ENCODE measurements at regions not wholly inside any gene's neighbourhood (a gene's known extent, or its start where the extent isn't known, plus 50 kb on each side); places are given as distances from the start of the nearest gene placed in this dataset.

DNA sequence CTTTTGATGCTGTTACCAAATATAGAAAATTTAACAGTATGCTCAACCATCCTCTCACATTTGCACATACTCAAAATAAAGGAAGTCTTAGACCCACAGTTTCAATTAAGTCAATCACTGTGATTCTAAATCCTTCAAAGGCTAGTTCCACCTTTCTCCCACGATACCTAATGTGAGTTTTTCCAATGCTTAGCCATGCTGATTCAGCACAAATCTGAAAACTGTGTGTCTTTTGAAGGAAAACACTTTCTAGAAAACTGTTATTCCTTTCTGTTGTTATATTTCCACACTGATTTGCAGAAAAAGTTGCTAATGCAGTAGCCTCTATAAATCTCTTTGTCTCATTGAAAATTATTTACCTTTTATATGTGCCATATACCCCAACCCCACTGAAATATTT lies 645.7 kb downstream of the PRR16 start:
- no peak for TF ChIP-seq EZH2 (IDR thresholded peaks at IDR 0.05; ENCODE audit: low read depth)
- TF ChIP-seq, protein P1, sequence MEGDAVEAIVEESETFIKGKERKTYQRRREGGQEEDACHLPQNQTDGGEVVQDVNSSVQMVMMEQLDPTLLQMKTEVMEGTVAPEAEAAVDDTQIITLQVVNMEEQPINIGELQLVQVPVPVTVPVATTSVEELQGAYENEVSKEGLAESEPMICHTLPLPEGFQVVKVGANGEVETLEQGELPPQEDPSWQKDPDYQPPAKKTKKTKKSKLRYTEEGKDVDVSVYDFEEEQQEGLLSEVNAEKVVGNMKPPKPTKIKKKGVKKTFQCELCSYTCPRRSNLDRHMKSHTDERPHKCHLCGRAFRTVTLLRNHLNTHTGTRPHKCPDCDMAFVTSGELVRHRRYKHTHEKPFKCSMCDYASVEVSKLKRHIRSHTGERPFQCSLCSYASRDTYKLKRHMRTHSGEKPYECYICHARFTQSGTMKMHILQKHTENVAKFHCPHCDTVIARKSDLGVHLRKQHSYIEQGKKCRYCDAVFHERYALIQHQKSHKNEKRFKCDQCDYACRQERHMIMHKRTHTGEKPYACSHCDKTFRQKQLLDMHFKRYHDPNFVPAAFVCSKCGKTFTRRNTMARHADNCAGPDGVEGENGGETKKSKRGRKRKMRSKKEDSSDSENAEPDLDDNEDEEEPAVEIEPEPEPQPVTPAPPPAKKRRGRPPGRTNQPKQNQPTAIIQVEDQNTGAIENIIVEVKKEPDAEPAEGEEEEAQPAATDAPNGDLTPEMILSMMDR (conservative IDR thresholded peaks at IDR 0.05): no peak
